ENCODE measurements at regions not wholly inside any gene's neighbourhood (a gene's known extent, or its start where the extent isn't known, plus 50 kb on each side); places are given as distances from the start of the nearest gene placed in this dataset.

GRCh38 chr2:221205103-221205673 is 366.9 kb downstream of the EPHA4 start:
- DNase-seq = peak; percentile 66 to 90

- DNase-seq = no peak
Observed at GRCh38 chr2:221210686-221211085, 361.4 kb downstream of the EPHA4 start.

DNA sequence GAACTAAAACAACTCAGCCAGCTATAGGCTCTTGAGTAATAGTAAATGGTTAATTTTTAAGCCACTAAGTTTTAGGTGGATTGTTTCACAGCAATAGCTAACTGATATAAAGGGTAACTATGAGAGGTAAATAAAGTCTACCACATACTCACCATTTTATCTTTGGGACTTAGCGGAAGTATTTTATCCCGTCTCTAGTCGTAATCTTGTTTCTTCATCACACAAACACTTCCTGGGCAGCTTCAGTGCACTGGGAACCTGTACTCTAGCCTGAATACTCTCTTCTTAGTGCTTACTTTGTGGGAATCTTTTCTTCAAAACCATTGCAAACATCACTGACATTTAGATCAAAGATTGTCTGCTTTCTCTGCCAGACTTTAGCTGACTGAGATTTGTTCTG is 360.5 kb downstream of the EPHA4 start:
- DNase-seq = no peak

DNA sequence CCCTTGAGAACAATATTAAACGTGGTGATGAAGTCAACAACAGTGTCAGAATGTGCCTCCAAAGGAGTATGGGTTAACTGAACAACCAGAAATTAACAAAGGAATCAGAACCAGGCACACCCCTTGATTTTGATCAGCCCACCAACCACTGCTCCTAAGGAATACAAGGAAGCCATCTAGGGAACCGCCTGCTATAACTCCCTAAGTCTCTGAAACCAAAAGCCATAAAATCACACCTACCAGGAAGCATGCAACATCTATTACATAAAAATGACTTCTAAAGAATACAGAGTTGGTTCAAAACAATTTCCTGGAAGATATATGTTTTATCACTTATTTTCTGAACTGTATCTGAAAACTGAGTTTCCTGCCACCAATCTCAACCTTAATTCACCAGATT is 360.0 kb downstream of the EPHA4 start:
- no peak for DNase-seq

- DNase-seq = no peak
Observed at GRCh38 chr2:221215487-221215886, 356.6 kb downstream of the EPHA4 start.

GRCh38 chr2:221216636-221217035 is 355.5 kb downstream of the EPHA4 start:
- DNase-seq = peak in 1 of 2 experiments; percentile 46

- no peak for DNase-seq
Observed at GRCh38 chr2:221225752-221226151, 346.4 kb downstream of the EPHA4 start.

- DNase-seq = no peak
Observed at GRCh38 chr2:221228214-221228769, 343.8 kb downstream of the EPHA4 start.

GRCh38 chr2:221229099-221229498 is 343.0 kb downstream of the EPHA4 start:
- no peak for DNase-seq

GRCh38 chr2:221231511-221231910 is 340.6 kb downstream of the EPHA4 start:
- no peak for DNase-seq

- DNase-seq = no peak
Observed at GRCh38 chr2:221235941-221236340, 336.2 kb downstream of the EPHA4 start.

DNA sequence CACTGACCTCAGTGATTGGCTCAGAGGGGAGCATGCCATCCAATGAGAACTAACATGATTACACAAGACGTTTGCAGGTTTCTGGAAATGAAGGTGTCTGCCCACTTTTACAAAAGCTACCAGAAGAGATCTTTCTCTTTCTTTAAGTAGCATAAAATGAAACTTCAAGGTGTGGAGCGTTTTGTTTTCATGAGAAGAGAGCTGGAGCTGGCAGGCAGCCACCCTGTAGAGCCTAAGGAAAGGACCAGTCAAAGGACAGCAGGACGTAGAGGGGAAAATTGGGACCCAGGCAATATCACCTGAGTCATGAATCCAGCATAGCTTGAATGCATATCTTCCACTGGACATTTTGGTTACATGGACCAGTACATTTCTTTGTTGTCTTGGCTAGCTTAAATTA is 331.0 kb downstream of the EPHA4 start:
- no peak for DNase-seq

- DNase-seq = no peak
Observed at GRCh38 chr2:221243771-221244170, 328.3 kb downstream of the EPHA4 start.

- DNase-seq = no peak
Observed at GRCh38 chr2:221245045-221245444, 327.1 kb downstream of the EPHA4 start.

- DNase-seq = no peak
Observed at GRCh38 chr2:221245772-221246171, 326.3 kb downstream of the EPHA4 start.

GRCh38 chr2:221254299-221254698 is 317.8 kb downstream of the EPHA4 start:
- DNase-seq = no peak

GRCh38 chr2:221255862-221256261 is 316.2 kb downstream of the EPHA4 start:
- no peak for DNase-seq

DNA sequence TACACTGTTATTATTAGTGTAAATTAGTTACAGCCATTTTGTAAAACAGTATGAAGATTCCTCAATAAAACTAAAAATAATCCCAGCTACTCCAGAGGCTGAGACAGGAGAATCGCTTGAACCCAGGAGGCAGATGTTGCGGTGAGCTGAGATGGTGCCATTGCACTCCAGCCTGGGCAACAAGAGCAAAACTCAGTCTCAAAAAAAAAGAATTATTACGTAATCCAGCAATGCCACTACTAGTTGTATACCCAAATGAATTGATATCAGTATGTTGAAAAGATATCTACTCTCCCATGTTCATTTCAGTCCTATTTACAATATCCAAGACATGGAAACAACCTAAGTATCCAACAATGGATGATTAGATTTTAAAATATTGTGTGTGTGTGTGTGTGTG is 313.6 kb downstream of the EPHA4 start:
- DNase-seq = no peak

DNA sequence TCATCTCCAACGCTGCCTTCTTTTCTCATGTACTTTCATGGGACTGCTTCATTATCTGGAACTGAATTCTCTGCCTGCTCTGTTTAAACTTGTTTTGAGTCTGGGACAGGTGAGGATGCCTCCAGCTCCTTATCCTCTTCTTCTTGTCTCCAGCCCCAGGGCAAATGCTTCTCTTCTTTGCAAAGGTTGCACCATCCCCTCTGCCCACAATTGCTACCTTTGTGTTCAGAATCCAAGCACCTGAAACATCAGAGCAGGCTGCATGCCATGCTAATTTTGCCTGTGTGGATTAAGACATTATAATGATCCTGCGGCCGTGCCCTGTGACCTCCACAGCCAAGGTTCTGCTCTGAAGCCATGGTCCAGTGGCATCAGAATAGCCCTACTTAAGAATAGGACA is 309.5 kb downstream of the EPHA4 start:
- no peak for DNase-seq

DNA sequence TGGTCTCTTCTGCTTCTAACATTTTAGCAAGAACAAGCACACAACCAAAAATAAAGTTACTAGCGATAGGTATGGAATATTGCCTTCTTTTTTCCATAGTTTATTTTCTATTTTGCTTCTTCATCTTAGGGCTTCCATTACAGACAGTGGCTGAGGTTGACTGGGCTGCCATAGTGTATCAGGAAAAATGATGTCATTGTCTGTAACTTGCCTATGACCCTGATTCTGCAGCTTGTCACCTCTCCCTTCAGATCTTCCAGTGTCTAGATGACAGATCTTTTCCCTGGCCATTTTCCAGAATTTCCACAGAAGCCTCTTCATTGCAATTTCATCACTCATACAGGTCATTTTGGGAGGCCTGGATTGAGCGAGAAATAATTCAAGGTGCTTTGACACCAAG is 308.5 kb downstream of the EPHA4 start:
- no peak for DNase-seq

GRCh38 chr2:221264318-221264717 is 307.8 kb downstream of the EPHA4 start:
- no peak for DNase-seq

DNA sequence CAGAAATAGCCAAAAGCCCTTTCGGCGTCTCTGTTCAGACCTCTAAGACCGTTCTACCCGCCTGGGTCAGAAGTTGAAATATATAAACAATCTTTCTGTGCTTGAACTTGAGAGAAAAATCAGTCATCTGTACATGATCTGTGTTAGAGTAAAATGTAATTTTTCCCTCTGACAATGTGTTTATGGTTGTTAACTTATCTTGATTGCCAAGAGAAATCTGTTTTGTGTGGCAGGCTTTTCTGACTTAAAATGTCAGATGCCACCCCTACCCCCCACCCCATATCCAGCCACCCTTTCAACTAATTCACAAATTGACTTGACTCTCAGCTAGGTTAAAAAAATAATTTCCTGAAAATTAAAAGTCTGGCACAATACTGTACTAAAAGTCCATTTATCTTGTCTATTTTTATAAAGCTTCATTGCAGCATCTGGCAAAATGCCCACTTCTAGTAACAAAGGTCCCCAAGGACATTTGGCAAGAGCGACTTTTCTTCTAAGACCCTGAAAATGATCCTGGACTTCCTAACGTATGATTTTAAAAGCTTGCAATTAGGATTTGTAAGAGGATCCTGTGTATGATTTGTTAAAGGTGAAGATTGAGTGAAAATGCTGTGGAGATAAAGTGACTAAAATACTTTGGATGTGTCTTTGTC is 304.2 kb downstream of the EPHA4 start:
- peak in 1 of 2 experiments; percentile 73 for DNase-seq

DNA sequence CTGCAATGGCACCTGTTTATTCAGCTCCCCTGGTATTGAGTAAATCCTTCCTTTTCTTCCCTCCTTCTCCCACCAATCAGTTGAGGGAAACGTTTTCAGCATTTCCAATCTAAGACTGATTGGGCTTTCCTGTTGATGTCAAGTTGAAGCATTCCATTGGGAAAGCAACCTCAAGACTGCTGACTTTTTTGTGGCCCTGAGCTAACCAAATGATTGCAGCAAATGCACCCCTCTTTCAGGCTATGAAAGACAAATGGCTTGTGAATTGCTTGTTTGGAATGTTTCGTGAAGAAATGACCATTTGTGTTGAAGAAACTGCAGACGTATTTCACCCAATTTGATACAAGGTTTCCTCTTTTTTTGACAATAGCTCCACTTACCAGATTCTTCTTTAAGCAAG is 303.5 kb downstream of the EPHA4 start:
- DNase-seq = no peak

DNA sequence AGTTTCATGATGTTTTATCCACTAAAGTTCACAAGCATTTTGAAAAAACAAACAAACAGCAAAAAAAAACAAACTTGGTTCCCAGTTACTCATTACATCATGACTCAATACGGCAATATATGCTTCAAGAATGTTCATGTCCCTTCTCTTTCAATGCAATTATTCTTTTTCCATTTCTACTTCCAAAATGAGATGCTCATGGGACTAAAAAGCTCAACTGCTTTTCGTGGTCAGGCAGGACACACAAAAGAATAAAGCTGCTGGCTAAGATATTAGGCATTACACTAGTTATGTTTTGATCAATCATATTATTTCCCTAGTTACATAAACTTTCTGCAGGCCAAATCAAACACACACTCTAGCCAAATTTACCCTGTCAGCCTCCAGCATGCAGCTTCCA is 301.3 kb downstream of the EPHA4 start:
- DNase-seq = no peak

GRCh38 chr2:221272729-221273128 is 299.4 kb downstream of the EPHA4 start:
- no peak for DNase-seq

Measured in NCI-H446 (cell line).